GM12873 (cell line): ENCODE measurements at regions not wholly inside any gene's neighbourhood (a gene's known extent, or its start where the extent isn't known, plus 50 kb on each side); places are given as distances from the start of the nearest gene placed in this dataset.

ENCODE experiments used
- CTCF ChIP-seq: IDR thresholded peaks from 2 replicates; pipeline ENCODE4 v1.5.1; 2012; ENCODE audit warnings: low read depth, mild to moderate bottlenecking, moderate library complexity, low read length, control low read depth; ENCODE audit not compliant: insufficient read depth; ENCODE audit errors: missing control alignments

GRCh38 chr10:44476409-44477045 is 91.6 kb upstream of the CXCL12 start:
- no peak for TF ChIP-seq CTCF

GRCh38 chr10:44477046-44477425 is 92.1 kb upstream of the CXCL12 start:
- TF ChIP-seq CTCF: no peak

DNA sequence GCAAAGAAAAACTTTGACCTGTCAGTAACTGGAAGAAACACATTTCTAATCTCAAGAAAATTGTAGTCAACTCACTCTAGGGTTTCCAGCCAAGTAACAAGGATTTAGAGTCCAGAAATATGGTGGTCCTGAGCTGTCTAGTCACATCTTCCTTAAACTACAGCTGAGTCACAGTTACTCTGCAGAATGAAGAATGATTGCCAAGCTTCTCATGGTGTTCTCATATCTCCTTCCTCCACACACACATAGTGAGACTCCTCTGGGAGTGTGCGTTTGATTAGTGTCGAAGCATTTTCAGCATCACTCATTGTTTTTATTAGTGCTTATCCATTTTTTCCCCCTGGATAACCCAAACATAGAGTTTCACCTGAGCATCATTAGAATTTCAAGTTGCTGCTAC is 93.1 kb upstream of the CXCL12 start:
- no peak for TF ChIP-seq CTCF

- no peak for TF ChIP-seq CTCF
Observed at GRCh38 chr10:44478876-44479705, 94.2 kb upstream of the CXCL12 start.

- no peak for TF ChIP-seq CTCF
Observed at GRCh38 chr10:44492678-44493077, 107.8 kb upstream of the CXCL12 start.

DNA sequence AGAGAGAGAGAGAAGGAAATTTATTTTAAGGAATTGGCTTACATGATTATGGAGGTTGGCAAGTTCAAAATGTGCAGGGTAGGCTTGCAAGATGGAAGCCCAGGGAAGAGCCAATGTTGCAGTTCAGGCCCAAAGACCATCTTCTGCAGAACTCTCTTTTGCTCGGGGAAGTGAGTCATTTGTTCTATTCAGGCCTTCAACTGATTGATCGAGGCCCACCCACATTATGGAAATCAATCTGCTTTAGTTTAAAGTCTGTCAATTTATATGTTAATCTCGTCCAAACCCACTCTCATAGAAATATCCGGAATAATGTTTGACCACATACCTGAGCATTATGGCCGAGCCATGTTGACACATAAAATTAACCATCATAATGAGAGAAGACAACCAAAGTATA is 113.3 kb upstream of the CXCL12 start:
- TF ChIP-seq CTCF: no peak

- TF ChIP-seq CTCF: no peak
Observed at GRCh38 chr10:44500451-44500850, 115.6 kb upstream of the CXCL12 start.
